ENCODE measurements at regions not wholly inside any gene's neighbourhood (a gene's known extent, or its start where the extent isn't known, plus 50 kb on each side); places are given as distances from the start of the nearest gene placed in this dataset.

- TF ChIP-seq REST (IDR thresholded peaks at IDR 0.05; ENCODE audit: low read depth, low read length) (no peak), RFX5 (IDR thresholded peaks at IDR 0.05; ENCODE audit: low read depth, low read length) (no peak), HDAC2 (IDR thresholded peaks at IDR 0.05) (no peak), POLR2AphosphoS2 (IDR thresholded peaks at IDR 0.05; ENCODE audit: low read depth, low read length) (no peak), NKRF (conservative IDR thresholded peaks at IDR 0.05) (no peak), POLR2AphosphoS5 (IDR thresholded peaks at IDR 0.05; ENCODE audit: low read length) (no peak)
- TF ChIP-seq, protein P1, sequence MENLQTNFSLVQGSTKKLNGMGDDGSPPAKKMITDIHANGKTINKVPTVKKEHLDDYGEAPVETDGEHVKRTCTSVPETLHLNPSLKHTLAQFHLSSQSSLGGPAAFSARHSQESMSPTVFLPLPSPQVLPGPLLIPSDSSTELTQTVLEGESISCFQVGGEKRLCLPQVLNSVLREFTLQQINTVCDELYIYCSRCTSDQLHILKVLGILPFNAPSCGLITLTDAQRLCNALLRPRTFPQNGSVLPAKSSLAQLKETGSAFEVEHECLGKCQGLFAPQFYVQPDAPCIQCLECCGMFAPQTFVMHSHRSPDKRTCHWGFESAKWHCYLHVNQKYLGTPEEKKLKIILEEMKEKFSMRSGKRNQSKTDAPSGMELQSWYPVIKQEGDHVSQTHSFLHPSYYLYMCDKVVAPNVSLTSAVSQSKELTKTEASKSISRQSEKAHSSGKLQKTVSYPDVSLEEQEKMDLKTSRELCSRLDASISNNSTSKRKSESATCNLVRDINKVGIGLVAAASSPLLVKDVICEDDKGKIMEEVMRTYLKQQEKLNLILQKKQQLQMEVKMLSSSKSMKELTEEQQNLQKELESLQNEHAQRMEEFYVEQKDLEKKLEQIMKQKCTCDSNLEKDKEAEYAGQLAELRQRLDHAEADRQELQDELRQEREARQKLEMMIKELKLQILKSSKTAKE (IDR thresholded peaks at IDR 0.05; ENCODE audit: low read depth, poor library complexity, severe bottlenecking), result no peak
Measured at GRCh38 chr2:5440174-5440573, 252.0 kb upstream of the SOX11 start (continued).

Data from GM12878 (cell line).